CD4-positive, alpha-beta T cell (primary cell): ENCODE measurements at regions not wholly inside any gene's neighbourhood (a gene's known extent, or its start where the extent isn't known, plus 50 kb on each side); places are given as distances from the start of the nearest gene placed in this dataset.

Experiments used
- ATAC-seq: fragments of 200-7000 bp; cut with Tn5 transposase; one replicate; pipeline ENCODE4 v1.10.0; 2022; ENCODE audit warnings: mild to moderate bottlenecking; ENCODE audit not compliant: poor library complexity
- CTCF ChIA-PET: fragments of 350-600 bp; sonication (Branson Sonifier 250); formaldehyde crosslinking; loops from one replicate; lab custom pipeline; 2021; ENCODE audit warnings: antibody characterized with exemption, inconsistent platforms; lab: Charles Lee
- POLR2A ChIA-PET: fragments of 350-600 bp; sonication (Branson Sonifier 250); formaldehyde crosslinking; loops from one replicate; lab custom pipeline; 2021; ENCODE audit warnings: antibody characterized with exemption, inconsistent platforms; lab: Charles Lee
- DNase-seq, 14 experiments: peaks; one replicate each; pipeline ENCODE4 v3.0.0-alpha.2; 2013 to 2020; ENCODE audit warnings: mixed read lengths in 2 of 14
- H3K27ac ChIP-seq, 2 donors: one replicate each; pipeline versions ENCODE4 v1.5.1 to v1.7.0; 2013; ENCODE audit warnings: low read length in 2 of 2, low read depth in 1 of 2, mild to moderate bottlenecking in 1 of 2
- H3K27me3 ChIP-seq, 2 experiments: 1 replicate in 1 of 2; 2 replicates in 1 of 2; pipeline versions ENCODE4 v1.6.1 to v1.7.0; 2013; ENCODE audit warnings: low read length in 2 of 2, control low read depth in 1 of 2, mild to moderate bottlenecking in 1 of 2, moderate library complexity in 1 of 2; ENCODE audit not compliant: insufficient read depth in 2 of 2, control insufficient read depth in 1 of 2
- H3K36me3 ChIP-seq: one replicate; pipeline ENCODE4 v1.6.1; 2013; ENCODE audit warnings: low read length, control low read depth; ENCODE audit not compliant: insufficient read depth
- H3K4me1 ChIP-seq: one replicate; pipeline ENCODE4 v1.6.1; 2013; ENCODE audit warnings: low read length, control low read depth; ENCODE audit not compliant: insufficient read depth
- H3K4me3 ChIP-seq: one replicate; pipeline ENCODE4 v1.5.1; 2013; ENCODE audit warnings: mild to moderate bottlenecking, low read length, moderate library complexity
- H3K9me3 ChIP-seq, 2 experiments: 1 replicate in 1 of 2; 2 replicates in 1 of 2; pipeline versions ENCODE4 v1.6.1 to v1.7.0; 2013; ENCODE audit warnings: low read length in 2 of 2, mild to moderate bottlenecking in 2 of 2, control low read depth in 1 of 2, moderate library complexity in 1 of 2; ENCODE audit not compliant: control insufficient read depth in 1 of 2, insufficient read depth in 1 of 2
- H3K27ac Mint-ChIP-seq: one replicate; pipeline ENCODE4 v1.8.0; 2020; ENCODE audit warnings: mixed read lengths
- H3K27me3 Mint-ChIP-seq: one replicate; pipeline ENCODE4 v1.8.0; 2021; ENCODE audit warnings: mixed read lengths
- H3K36me3 Mint-ChIP-seq: one replicate; pipeline ENCODE4 v1.8.0; 2021; ENCODE audit warnings: low read depth, mixed read lengths
- H3K4me1 Mint-ChIP-seq: one replicate; pipeline ENCODE4 v1.8.0; 2021; ENCODE audit warnings: low read depth, mixed read lengths
- H3K4me3 Mint-ChIP-seq: one replicate; pipeline ENCODE4 v1.8.0; 2020; ENCODE audit warnings: mild to moderate bottlenecking, mixed read lengths
- H3K9me3 Mint-ChIP-seq: one replicate; pipeline ENCODE4 v1.8.0; 2020; ENCODE audit warnings: mixed read lengths
- intact Hi-C, 2 experiments: fragments of 100-400 bp; cut with DNase I in 1 of 2; cut with micrococcal nuclease in 1 of 2; formaldehyde crosslinking; loops; one replicate each; pipeline versions ENCODE4 v1.15.1 to v1.9.0; 2023 to 2025; cut with DNase I, micrococcal nuclease
- TF ChIP-seq, protein P1 (sequence below): fragments of 200-600 bp; IDR thresholded peaks from one replicate; pipeline ENCODE4 v1.8.0; 2022; ENCODE audit warnings: antibody characterized with exemption, mild to moderate bottlenecking

DNA sequence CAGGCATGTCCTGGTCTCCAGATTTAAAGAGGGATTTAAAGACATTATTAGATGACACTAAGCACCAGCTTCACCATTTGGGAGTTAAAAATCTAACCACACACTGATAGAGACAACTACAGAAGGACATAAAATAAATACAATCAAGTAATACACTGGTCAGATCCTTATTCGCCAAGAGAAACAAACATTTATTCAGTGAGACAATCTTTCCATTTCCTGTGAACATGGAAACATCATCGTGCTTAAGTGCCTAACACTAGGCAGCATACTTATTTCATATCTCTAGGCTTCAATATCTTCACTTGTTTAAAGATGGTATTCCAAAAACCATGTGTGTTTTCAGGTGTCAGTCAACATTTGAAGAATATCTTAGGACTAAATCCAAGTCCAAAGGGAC is 103.6 kb downstream of the AREG start:
- TF ChIP-seq, protein P1, sequence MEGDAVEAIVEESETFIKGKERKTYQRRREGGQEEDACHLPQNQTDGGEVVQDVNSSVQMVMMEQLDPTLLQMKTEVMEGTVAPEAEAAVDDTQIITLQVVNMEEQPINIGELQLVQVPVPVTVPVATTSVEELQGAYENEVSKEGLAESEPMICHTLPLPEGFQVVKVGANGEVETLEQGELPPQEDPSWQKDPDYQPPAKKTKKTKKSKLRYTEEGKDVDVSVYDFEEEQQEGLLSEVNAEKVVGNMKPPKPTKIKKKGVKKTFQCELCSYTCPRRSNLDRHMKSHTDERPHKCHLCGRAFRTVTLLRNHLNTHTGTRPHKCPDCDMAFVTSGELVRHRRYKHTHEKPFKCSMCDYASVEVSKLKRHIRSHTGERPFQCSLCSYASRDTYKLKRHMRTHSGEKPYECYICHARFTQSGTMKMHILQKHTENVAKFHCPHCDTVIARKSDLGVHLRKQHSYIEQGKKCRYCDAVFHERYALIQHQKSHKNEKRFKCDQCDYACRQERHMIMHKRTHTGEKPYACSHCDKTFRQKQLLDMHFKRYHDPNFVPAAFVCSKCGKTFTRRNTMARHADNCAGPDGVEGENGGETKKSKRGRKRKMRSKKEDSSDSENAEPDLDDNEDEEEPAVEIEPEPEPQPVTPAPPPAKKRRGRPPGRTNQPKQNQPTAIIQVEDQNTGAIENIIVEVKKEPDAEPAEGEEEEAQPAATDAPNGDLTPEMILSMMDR: no peak

DNA sequence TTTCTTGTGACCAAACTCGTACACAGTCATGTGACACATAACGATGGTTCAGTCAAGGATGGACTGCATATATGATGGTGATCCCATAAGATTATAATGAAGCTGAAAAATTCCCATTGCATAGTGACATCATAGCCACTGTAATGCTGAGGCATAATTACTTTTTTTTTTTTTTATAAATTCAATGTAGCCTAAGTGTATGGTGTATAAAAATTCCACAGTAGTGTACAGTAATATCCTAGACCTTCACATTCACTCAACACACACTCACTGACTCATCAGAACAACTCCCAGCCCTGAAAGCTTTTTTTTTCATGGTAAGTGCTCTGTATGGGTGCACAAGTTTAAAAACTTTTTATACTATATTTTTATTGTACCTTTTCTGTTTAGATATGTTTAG is 105.0 kb downstream of the AREG start:
- Mint-ChIP-seq H3K36me3 (no peaks in the 10 kb centered on the region), H3K4me3 (no peak overlapping the region), H3K27ac (no peak overlapping the region), H3K4me1 (no peaks in the 10 kb centered on the region), H3K27me3 (no peaks in the 10 kb centered on the region), H3K9me3 (no peaks in the 10 kb centered on the region)
- DNase-seq (no peak), ATAC-seq (no peak)
- Histone ChIP-seq H3K4me3 (no peak overlapping the region), H3K27me3 (no peaks in the 10 kb centered on the region), H3K4me1 (no peaks in the 10 kb centered on the region), H3K27ac (no peak overlapping the region), H3K36me3 (no peaks in the 10 kb centered on the region), H3K9me3 (peaks cover 0 to 3% of the 10 kb centered on the region in 2 experiments)
- intact Hi-C loops: no loop called here
- TF ChIP-seq, protein P1: no peak
- POLR2A ChIA-PET: interaction anchor here (0.6 kb wide), 1 partner anchor 72 kb away, joined by 3 read pairs; no protein-coding TSS in a partner anchor
- CTCF ChIA-PET: no interaction called here

More for the DNA sequence above, 103.6 kb downstream of the AREG start:
- H3K27ac ChIP-seq: no peak overlapping the region
- ATAC-seq: no peak
- H3K4me1 ChIP-seq: no peaks in the 10 kb centered on the region
- no peak overlapping the region for H3K4me3 Mint-ChIP-seq
- H3K9me3 Mint-ChIP-seq: no peaks in the 10 kb centered on the region
- POLR2A ChIA-PET: no interaction called here
- peaks cover under 1% of the 10 kb centered on the region for H3K4me1 Mint-ChIP-seq
- H3K4me3 ChIP-seq: no peak overlapping the region
- no peaks in the 10 kb centered on the region for H3K27me3 Mint-ChIP-seq
- no peaks in the 10 kb centered on the region for H3K36me3 ChIP-seq
- peaks cover 0 to 3% of the 10 kb centered on the region in 2 experiments for H3K9me3 ChIP-seq
- CTCF ChIA-PET: no interaction called here
- DNase-seq: no peak
- no peaks in the 10 kb centered on the region for H3K36me3 Mint-ChIP-seq
- no peaks in the 10 kb centered on the region for H3K27me3 ChIP-seq
- intact Hi-C loops: no loop called here
- H3K27ac Mint-ChIP-seq: no peak overlapping the region

DNA sequence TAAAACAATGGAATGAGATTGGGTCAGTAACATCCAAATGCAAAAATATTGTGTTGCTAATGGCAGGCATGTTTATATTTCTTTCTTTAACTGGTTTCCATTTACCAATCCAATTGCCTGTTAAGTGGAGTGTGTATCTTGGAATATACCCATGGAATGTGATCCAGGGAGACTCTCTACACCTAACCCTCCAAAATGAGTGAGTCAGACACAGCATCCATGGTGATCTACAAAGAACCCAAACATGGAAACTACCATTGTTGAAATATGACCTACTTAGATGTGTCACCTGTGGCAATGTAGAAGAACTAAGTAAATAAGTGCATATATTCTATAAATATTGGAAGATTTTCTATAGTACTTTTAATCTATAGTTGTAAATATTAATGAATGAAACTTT is 110.3 kb downstream of the AREG start:
- TF ChIP-seq, protein P1: no peak
- Mint-ChIP-seq H3K27ac (no peak overlapping the region), H3K36me3 (no peaks in the 10 kb centered on the region), H3K9me3 (peaks cover 4% of the 10 kb centered on the region), H3K4me3 (no peak overlapping the region), H3K4me1 (no peaks in the 10 kb centered on the region), H3K27me3 (no peaks in the 10 kb centered on the region)
- no peaks in the 10 kb centered on the region for H3K27me3 ChIP-seq
- no peak for ATAC-seq
- POLR2A ChIA-PET: no interaction called here
- CTCF ChIA-PET: no interaction called here
- no peak overlapping the region for H3K4me3 ChIP-seq
- H3K4me1 ChIP-seq: no peaks in the 10 kb centered on the region
- no peak overlapping the region for H3K27ac ChIP-seq
- no peak for DNase-seq
- H3K9me3 ChIP-seq: no peaks in the 10 kb centered on the region
- no peaks in the 10 kb centered on the region for H3K36me3 ChIP-seq
- intact Hi-C loops: no loop called here
